GM12878 (cell line): ENCODE measurements at regions not wholly inside any gene's neighbourhood (a gene's known extent, or its start where the extent isn't known, plus 50 kb on each side); places are given as distances from the start of the nearest gene placed in this dataset.
A peak's percentile ranks its signal among the peaks of the same experiment; 100 is the strongest.

Experiments
- ATF2 ChIP-seq: IDR thresholded peaks from 2 replicates; pipeline ENCODE4 v1.6.1; 2012; ENCODE audit warnings: low read length, inconsistent platforms
- BHLHE40 ChIP-seq, 2 experiments: fragments of 450-650 bp in 1 of 2; IDR thresholded peaks; 2 replicates each; pipeline ENCODE4 v1.6.1; 2011 to 2017; ENCODE audit warnings: low read depth in 2 of 2, borderline replicate concordance in 1 of 2, improper control_type of control experiment in 1 of 2, low read length in 1 of 2, mild to moderate bottlenecking in 1 of 2
- BMI1 ChIP-seq: fragments of 450-650 bp; IDR thresholded peaks from 2 replicates; pipeline ENCODE4 v1.6.1; 2016; ENCODE audit warnings: mild to moderate bottlenecking, moderate library complexity, borderline replicate concordance
- CBX3 ChIP-seq: fragments of 200-600 bp; sonication (generic); IDR thresholded peaks from 2 replicates; pipeline ENCODE4 v1.6.1; 2016; ENCODE audit warnings: low read depth, borderline replicate concordance
- ELK1 ChIP-seq: IDR thresholded peaks from 2 replicates; pipeline ENCODE4 v1.6.1; 2012; ENCODE audit warnings: low read depth, low read length, improper control_type of control experiment
- EP300 ChIP-seq, 2 experiments: fragments of 150-350 bp in 1 of 2; IDR thresholded peaks; 2 replicates each; pipeline ENCODE4 v1.6.1; 2011 to 2012; ENCODE audit warnings: low read depth in 2 of 2, low read length in 2 of 2, borderline replicate concordance in 1 of 2, improper control_type of control experiment in 1 of 2, inconsistent platforms in 1 of 2; ENCODE audit not compliant: control insufficient read depth in 1 of 2
- GABPA ChIP-seq: IDR thresholded peaks from 2 replicates; pipeline ENCODE4 v1.6.1; 2014; ENCODE audit warnings: antibody characterized with exemption, low read depth, mild to moderate bottlenecking, inconsistent platforms
- HCFC1 ChIP-seq: fragments of 150-350 bp; IDR thresholded peaks from 2 replicates; pipeline ENCODE4 v1.6.1; 2014; ENCODE audit warnings: low read length
- IKZF2 ChIP-seq, 2 experiments: fragments of 450-650 bp; IDR thresholded peaks; 2 replicates each; pipeline ENCODE4 v1.6.1; 2017; ENCODE audit warnings: mild to moderate bottlenecking in 2 of 2, moderate library complexity in 2 of 2
- KLF5 ChIP-seq: fragments of 450-650 bp; IDR thresholded peaks from 2 replicates; pipeline ENCODE4 v1.6.1; 2014; ENCODE audit warnings: mild to moderate bottlenecking; ENCODE audit not compliant: partially characterized antibody
- MEF2A ChIP-seq: IDR thresholded peaks from 2 replicates; pipeline ENCODE4 v1.6.1; 2011; ENCODE audit warnings: low read depth, mild to moderate bottlenecking, low read length, moderate library complexity; ENCODE audit not compliant: insufficient read depth
- MYB ChIP-seq: fragments of 150-350 bp; IDR thresholded peaks from 2 replicates; pipeline ENCODE4 v1.6.1; 2014; ENCODE audit warnings: mild to moderate bottlenecking, low read depth, low read length, borderline replicate concordance
- NBN ChIP-seq: fragments of 450-650 bp; IDR thresholded peaks from 2 replicates; pipeline ENCODE4 v1.6.1; 2016
- NR2C2 ChIP-seq: IDR thresholded peaks from 2 replicates; pipeline ENCODE4 v1.6.1; 2011; ENCODE audit warnings: borderline replicate concordance, low read depth; ENCODE audit not compliant: control insufficient read depth, insufficient read length
- PML ChIP-seq: IDR thresholded peaks from 2 replicates; pipeline ENCODE4 v1.6.1; 2012; ENCODE audit warnings: low read length, inconsistent platforms
- SIN3A ChIP-seq: IDR thresholded peaks from 2 replicates; pipeline ENCODE4 v1.6.1; 2012; ENCODE audit warnings: low read depth, low read length, improper control_type of control experiment
- SRF ChIP-seq, 2 experiments: IDR thresholded peaks; 2 replicates each; pipeline ENCODE4 v1.6.1; 2011; ENCODE audit warnings: low read depth in 2 of 2, low read length in 2 of 2, mild to moderate bottlenecking in 1 of 2, moderate library complexity in 1 of 2
- ZBTB4 ChIP-seq: fragments of 450-650 bp; formaldehyde crosslinking; IDR thresholded peaks from 2 replicates; pipeline ENCODE4 v1.4.0; 2022; ENCODE audit warnings: mild to moderate bottlenecking, moderate library complexity
- TF ChIP-seq, protein P1 (sequence below): fragments of 450-650 bp; IDR thresholded peaks from 2 replicates; pipeline ENCODE4 v1.6.1; 2018; ENCODE audit warnings: borderline replicate concordance, mild to moderate bottlenecking; ENCODE audit not compliant: partially characterized antibody
- TF ChIP-seq, protein P2 (sequence below): fragments of 450-650 bp; IDR thresholded peaks from 2 replicates; pipeline ENCODE4 v1.6.1; 2016; ENCODE audit warnings: mild to moderate bottlenecking

- no peak for TF ChIP-seq ZBTB4 (CRISPR knock-in tag)
- no peak for TF ChIP-seq NR2C2
- no peak for TF ChIP-seq KLF5
- peak; percentile 74 for TF ChIP-seq NBN
- no peak for TF ChIP-seq PML
- no peak for TF ChIP-seq ATF2
- no peak for TF ChIP-seq SIN3A
- peak; percentile 68; the same call in 1 of the 2 replicates for TF ChIP-seq MEF2A
- TF ChIP-seq, protein P1, sequence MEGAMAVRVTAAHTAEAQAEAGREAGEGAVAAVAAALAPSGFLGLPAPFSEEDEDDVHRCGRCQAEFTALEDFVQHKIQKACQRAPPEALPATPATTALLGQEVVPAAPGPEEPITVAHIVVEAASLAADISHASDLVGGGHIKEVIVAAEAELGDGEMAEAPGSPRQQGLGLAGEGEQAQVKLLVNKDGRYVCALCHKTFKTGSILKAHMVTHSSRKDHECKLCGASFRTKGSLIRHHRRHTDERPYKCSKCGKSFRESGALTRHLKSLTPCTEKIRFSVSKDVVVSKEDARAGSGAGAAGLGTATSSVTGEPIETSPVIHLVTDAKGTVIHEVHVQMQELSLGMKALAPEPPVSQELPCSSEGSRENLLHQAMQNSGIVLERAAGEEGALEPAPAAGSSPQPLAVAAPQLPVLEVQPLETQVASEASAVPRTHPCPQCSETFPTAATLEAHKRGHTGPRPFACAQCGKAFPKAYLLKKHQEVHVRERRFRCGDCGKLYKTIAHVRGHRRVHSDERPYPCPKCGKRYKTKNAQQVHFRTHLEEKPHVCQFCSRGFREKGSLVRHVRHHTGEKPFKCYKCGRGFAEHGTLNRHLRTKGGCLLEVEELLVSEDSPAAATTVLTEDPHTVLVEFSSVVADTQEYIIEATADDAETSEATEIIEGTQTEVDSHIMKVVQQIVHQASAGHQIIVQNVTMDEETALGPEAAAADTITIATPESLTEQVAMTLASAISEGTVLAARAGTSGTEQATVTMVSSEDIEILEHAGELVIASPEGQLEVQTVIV: no peak
- TF ChIP-seq HCFC1: no peak
- TF ChIP-seq MYB: no peak
- no peak for TF ChIP-seq SRF (IDR thresholded peaks at IDR 0.05; ENCODE audit: low read depth in 2 of 2, low read length in 2 of 2)
- TF ChIP-seq, protein P2, sequence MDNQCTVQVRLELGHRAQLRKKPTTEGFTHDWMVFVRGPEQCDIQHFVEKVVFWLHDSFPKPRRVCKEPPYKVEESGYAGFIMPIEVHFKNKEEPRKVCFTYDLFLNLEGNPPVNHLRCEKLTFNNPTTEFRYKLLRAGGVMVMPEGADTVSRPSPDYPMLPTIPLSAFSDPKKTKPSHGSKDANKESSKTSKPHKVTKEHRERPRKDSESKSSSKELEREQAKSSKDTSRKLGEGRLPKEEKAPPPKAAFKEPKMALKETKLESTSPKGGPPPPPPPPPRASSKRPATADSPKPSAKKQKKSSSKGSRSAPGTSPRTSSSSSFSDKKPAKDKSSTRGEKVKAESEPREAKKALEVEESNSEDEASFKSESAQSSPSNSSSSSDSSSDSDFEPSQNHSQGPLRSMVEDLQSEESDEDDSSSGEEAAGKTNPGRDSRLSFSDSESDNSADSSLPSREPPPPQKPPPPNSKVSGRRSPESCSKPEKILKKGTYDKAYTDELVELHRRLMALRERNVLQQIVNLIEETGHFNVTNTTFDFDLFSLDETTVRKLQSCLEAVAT: peak; percentile 96
- no peak for TF ChIP-seq GABPA
- peak in 1 of 2 experiments; percentile 61; a peak in 2 of 4 replicates for TF ChIP-seq EP300 (IDR thresholded peaks at IDR 0.05; ENCODE audit: borderline replicate concordance in 1 of 2, control insufficient read depth in 1 of 2, low read depth in 2 of 2, low read length in 2 of 2)
- TF ChIP-seq IKZF2 (IDR thresholded peaks at IDR 0.05): peak; percentile 67 to 81; a peak in 3 of 4 replicates
- TF ChIP-seq ELK1: no peak
- TF ChIP-seq BMI1: peak; percentile 44; the same call in 1 of the 2 replicates
- no peak for TF ChIP-seq BHLHE40 (IDR thresholded peaks at IDR 0.05; ENCODE audit: borderline replicate concordance in 1 of 2, low read depth in 2 of 2, low read length in 1 of 2)
- no peak for TF ChIP-seq CBX3
Observed at GRCh38 chr14:46490238-46490685, 161.3 kb downstream of the RPL10L start (continued).
